ENCODE measurements at regions not wholly inside any gene's neighbourhood (a gene's known extent, or its start where the extent isn't known, plus 50 kb on each side); places are given as distances from the start of the nearest gene placed in this dataset.

- TF ChIP-seq CTCF (IDR thresholded peaks at IDR 0.05; ENCODE audit: insufficient read depth, low read length) (no peak), POLR2AphosphoS5 (IDR thresholded peaks at IDR 0.05; ENCODE audit: low read depth) (no peak)
Measured at GRCh38 chr6:120498711-120499110, 835.6 kb downstream of the TBC1D32 start.

All from HL-60 (cell line).